ENCODE measurements at regions not wholly inside any gene's neighbourhood (a gene's known extent, or its start where the extent isn't known, plus 50 kb on each side); places are given as distances from the start of the nearest gene placed in this dataset.

DNA sequence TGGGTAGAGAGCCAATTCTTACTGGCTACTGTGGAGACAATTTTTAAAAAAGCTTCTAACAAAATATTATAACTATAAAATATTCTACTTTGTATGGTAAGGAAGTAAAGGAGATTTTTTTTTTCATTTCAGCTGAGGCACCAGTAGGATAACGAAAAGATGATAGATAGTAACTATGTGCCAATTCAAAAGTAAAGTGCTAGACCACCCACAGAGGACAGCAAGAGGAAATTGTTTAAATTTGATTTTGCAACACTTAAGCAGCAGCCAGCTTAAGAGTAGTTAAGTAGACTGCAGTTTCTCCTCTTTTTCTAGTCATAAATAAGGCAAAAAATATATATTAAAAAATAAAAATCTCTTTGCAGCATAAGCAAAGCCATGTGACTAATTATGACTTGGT, 1539.3 kb upstream of the ACO1 start:
- TF ChIP-seq EZH2 (IDR thresholded peaks at IDR 0.05) = no peak
- TF ChIP-seq, protein P1, sequence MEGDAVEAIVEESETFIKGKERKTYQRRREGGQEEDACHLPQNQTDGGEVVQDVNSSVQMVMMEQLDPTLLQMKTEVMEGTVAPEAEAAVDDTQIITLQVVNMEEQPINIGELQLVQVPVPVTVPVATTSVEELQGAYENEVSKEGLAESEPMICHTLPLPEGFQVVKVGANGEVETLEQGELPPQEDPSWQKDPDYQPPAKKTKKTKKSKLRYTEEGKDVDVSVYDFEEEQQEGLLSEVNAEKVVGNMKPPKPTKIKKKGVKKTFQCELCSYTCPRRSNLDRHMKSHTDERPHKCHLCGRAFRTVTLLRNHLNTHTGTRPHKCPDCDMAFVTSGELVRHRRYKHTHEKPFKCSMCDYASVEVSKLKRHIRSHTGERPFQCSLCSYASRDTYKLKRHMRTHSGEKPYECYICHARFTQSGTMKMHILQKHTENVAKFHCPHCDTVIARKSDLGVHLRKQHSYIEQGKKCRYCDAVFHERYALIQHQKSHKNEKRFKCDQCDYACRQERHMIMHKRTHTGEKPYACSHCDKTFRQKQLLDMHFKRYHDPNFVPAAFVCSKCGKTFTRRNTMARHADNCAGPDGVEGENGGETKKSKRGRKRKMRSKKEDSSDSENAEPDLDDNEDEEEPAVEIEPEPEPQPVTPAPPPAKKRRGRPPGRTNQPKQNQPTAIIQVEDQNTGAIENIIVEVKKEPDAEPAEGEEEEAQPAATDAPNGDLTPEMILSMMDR (IDR thresholded peaks at IDR 0.05 in 2 of 3, conservative IDR thresholded peaks at IDR 0.05 in 1 of 3; ENCODE audit: borderline replicate concordance in 1 of 3, insufficient read depth in 1 of 3, low read depth in 2 of 3, low read length in 2 of 3) = no peak
- TF ChIP-seq, protein P2, sequence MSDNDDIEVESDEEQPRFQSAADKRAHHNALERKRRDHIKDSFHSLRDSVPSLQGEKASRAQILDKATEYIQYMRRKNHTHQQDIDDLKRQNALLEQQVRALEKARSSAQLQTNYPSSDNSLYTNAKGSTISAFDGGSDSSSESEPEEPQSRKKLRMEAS (IDR thresholded peaks at IDR 0.05) = no peak
- TF ChIP-seq POLR2AphosphoS5 (IDR thresholded peaks at IDR 0.05; ENCODE audit: low read depth, low read length) = no peak
- TF ChIP-seq SP1 (IDR thresholded peaks at IDR 0.05; ENCODE audit: low read depth) = no peak
